GM23338 (cell line): ENCODE measurements at regions not wholly inside any gene's neighbourhood (a gene's known extent, or its start where the extent isn't known, plus 50 kb on each side); places are given as distances from the start of the nearest gene placed in this dataset.

ENCODE experiments used
- ATAC-seq: fragments of 200-7000 bp; cut with Tn5 transposase; 3 replicates; pipeline ENCODE4 v1.9.1; 2020
- DNase-seq: peaks from one replicate; pipeline ENCODE4 v3.0.0-alpha.2; 2015; ENCODE audit warnings: low spot score
- H2AFZ ChIP-seq: fragments of 200-600 bp; sonication (generic); 2 replicates; pipeline ENCODE4 v1.8.0; 2016; ENCODE audit warnings: antibody characterized with exemption, mild to moderate bottlenecking, moderate library complexity
- H3F3A ChIP-seq: fragments of 200-600 bp; sonication (generic); replicated peaks from 2 replicates; pipeline ENCODE4 v1.8.0; 2017; ENCODE audit warnings: antibody characterized with exemption, mixed run types, low read depth
- H3K27ac ChIP-seq: fragments of 200-600 bp; sonication (generic); 2 replicates; pipeline ENCODE4 v1.6.1; 2016; ENCODE audit warnings: low read depth
- H3K27me3 ChIP-seq: fragments of 200-600 bp; sonication (generic); 2 replicates; pipeline ENCODE4 v1.8.0; 2016; ENCODE audit warnings: mild to moderate bottlenecking, mixed run types, moderate library complexity; ENCODE audit not compliant: insufficient read depth
- H3K36me3 ChIP-seq: fragments of 200-600 bp; sonication (generic); 2 replicates; pipeline ENCODE4 v1.8.0; 2016; ENCODE audit warnings: mild to moderate bottlenecking; ENCODE audit not compliant: insufficient read depth
- H3K4me1 ChIP-seq: fragments of 200-600 bp; sonication (generic); 2 replicates; pipeline ENCODE4 v1.8.0; 2016; ENCODE audit warnings: mild to moderate bottlenecking, moderate library complexity; ENCODE audit not compliant: insufficient read depth
- H3K4me2 ChIP-seq: fragments of 200-600 bp; sonication (generic); 2 replicates; pipeline ENCODE4 v1.7.1; 2017; ENCODE audit warnings: mixed run types
- H3K4me3 ChIP-seq: fragments of 200-600 bp; sonication (generic); 2 replicates; pipeline ENCODE4 v1.6.1; 2016; ENCODE audit warnings: mixed run types
- H3K79me2 ChIP-seq: fragments of 200-600 bp; sonication (generic); replicated peaks from 2 replicates; pipeline ENCODE4 v1.8.0; 2017; ENCODE audit warnings: mild to moderate bottlenecking; ENCODE audit not compliant: insufficient read depth
- H3K9me2 ChIP-seq: fragments of 200-600 bp; sonication (generic); 2 replicates; pipeline ENCODE4 v1.8.0; 2017; ENCODE audit not compliant: insufficient read depth
- H4K20me1 ChIP-seq: fragments of 200-600 bp; sonication (generic); replicated peaks from 2 replicates; pipeline ENCODE4 v1.8.0; 2017; ENCODE audit warnings: mild to moderate bottlenecking; ENCODE audit not compliant: insufficient read depth
- H3K27ac Mint-ChIP-seq: 2 replicates; pipeline ENCODE4 v1.8.0; 2020; ENCODE audit warnings: inconsistent platforms, mild to moderate bottlenecking, moderate library complexity, mixed read lengths
- H3K27me3 Mint-ChIP-seq: 3 replicates; pipeline ENCODE4 v1.8.0; 2022; ENCODE audit warnings: low read depth, mild to moderate bottlenecking, moderate library complexity, mixed read lengths, inconsistent platforms; ENCODE audit not compliant: insufficient read depth, poor library complexity
- H3K36me3 Mint-ChIP-seq: 3 replicates; pipeline ENCODE4 v1.8.0; 2021; ENCODE audit warnings: low read depth, mild to moderate bottlenecking, inconsistent platforms, moderate library complexity, mixed read lengths
- H3K4me1 Mint-ChIP-seq: 3 replicates; pipeline ENCODE4 v1.8.0; 2020; ENCODE audit warnings: mild to moderate bottlenecking, inconsistent platforms, mixed read lengths
- H3K4me3 Mint-ChIP-seq: 3 replicates; pipeline ENCODE4 v1.8.0; 2021; ENCODE audit warnings: moderate library complexity, mild to moderate bottlenecking, inconsistent platforms, mixed read lengths
- H3K9me3 Mint-ChIP-seq: 3 replicates; pipeline ENCODE4 v1.8.0; 2020; ENCODE audit warnings: moderate library complexity, mild to moderate bottlenecking, inconsistent platforms, mixed read lengths
- CREB1 ChIP-seq: fragments of 250-450 bp; sonication (Bioruptor Pico); IDR thresholded peaks from 2 replicates; pipeline ENCODE4 v1.5.0; 2020; ENCODE audit warnings: low read depth, mild to moderate bottlenecking, moderate library complexity
- CTCF ChIP-seq, 2 experiments: fragments of 200-600 bp in 1 of 2; sonication (generic) in 1 of 2; conservative IDR thresholded peaks; 2 replicates each; pipeline versions ENCODE4 v1.5.1 to v1.6.1; 2016 to 2017; ENCODE audit warnings: antibody characterized with exemption in 2 of 2, low read depth in 2 of 2, mild to moderate bottlenecking in 2 of 2, moderate library complexity in 1 of 2
- ETS1 ChIP-seq: IDR thresholded peaks from 2 replicates; pipeline ENCODE4 v1.6.1; 2016; ENCODE audit warnings: antibody characterized with exemption
- EZH2 ChIP-seq: fragments of 200-600 bp; sonication (generic); IDR thresholded peaks from one replicate; pipeline ENCODE4 v1.8.0; 2017; ENCODE audit warnings: antibody characterized with exemption, mild to moderate bottlenecking, low read depth; ENCODE audit not compliant: unreplicated experiment
- EZH2phosphoT487 ChIP-seq: fragments of 200-600 bp; sonication (generic); IDR thresholded peaks from one replicate; pipeline ENCODE4 v1.8.1; 2018; ENCODE audit warnings: antibody characterized with exemption; ENCODE audit not compliant: unreplicated experiment
- JUNB ChIP-seq: IDR thresholded peaks from one replicate; pipeline ENCODE4 v1.6.1; 2016; ENCODE audit warnings: antibody characterized with exemption; ENCODE audit not compliant: unreplicated experiment
- NANOG ChIP-seq: IDR thresholded peaks from 2 replicates; pipeline ENCODE4 v1.6.1; 2016; ENCODE audit warnings: antibody characterized with exemption, borderline replicate concordance
- POLR2AphosphoS5 ChIP-seq: IDR thresholded peaks from 2 replicates; pipeline ENCODE4 v1.6.1; 2016; ENCODE audit warnings: antibody characterized with exemption, low read depth
- REST ChIP-seq: IDR thresholded peaks from one replicate; pipeline ENCODE4 v1.6.1; 2018; ENCODE audit warnings: antibody characterized with exemption; ENCODE audit not compliant: unreplicated experiment
- STAT1 ChIP-seq: IDR thresholded peaks from one replicate; pipeline ENCODE4 v1.6.1; 2016; ENCODE audit warnings: antibody characterized with exemption; ENCODE audit not compliant: unreplicated experiment
- ZNF114 ChIP-seq: fragments of 250-450 bp; sonication (Bioruptor Pico); IDR thresholded peaks from 2 replicates; pipeline ENCODE4 v1.5.0; 2020; ENCODE audit warnings: mild to moderate bottlenecking, moderate library complexity
- ZNF331 ChIP-seq: fragments of 250-450 bp; sonication (Bioruptor Pico); IDR thresholded peaks from 2 replicates; pipeline ENCODE4 v1.5.0; 2020; ENCODE audit warnings: low read depth, mild to moderate bottlenecking, moderate library complexity
- ZNF462 ChIP-seq: fragments of 250-450 bp; sonication (Bioruptor Pico); IDR thresholded peaks from 2 replicates; pipeline ENCODE4 v1.5.0; 2020; ENCODE audit warnings: mild to moderate bottlenecking, moderate library complexity

- Histone ChIP-seq H3K27ac (no peak overlapping the region), H3K4me2 (no peak overlapping the region), H3K4me3 (no peak overlapping the region), H4K20me1 (no peaks in the 10 kb centered on the region), H3K4me1 (no peaks in the 10 kb centered on the region), H3K27me3 (no peaks in the 10 kb centered on the region), H3K9me2 (no peaks in the 10 kb centered on the region), H3F3A (no peaks in the 10 kb centered on the region), H2AFZ (no peak overlapping the region), H3K79me2 (no peaks in the 10 kb centered on the region), H3K36me3 (no peaks in the 10 kb centered on the region)
- TF ChIP-seq STAT1 (no peak), POLR2AphosphoS5 (no peak), ZNF331 (no peak), REST (no peak), CREB1 (CRISPR knock-in tag) (no peak), EZH2phosphoT487 (no peak), CTCF (conservative IDR thresholded peaks at IDR 0.05; ENCODE audit: low read depth in 2 of 2) (no peak), JUNB (no peak), ZNF114 (CRISPR knock-in tag) (no peak), NANOG (no peak), ETS1 (no peak), ZNF462 (CRISPR knock-in tag) (no peak), EZH2 (no peak)
- no peak for DNase-seq
- Mint-ChIP-seq H3K4me3 (no peak overlapping the region), H3K27me3 (peaks cover 13% of the 10 kb centered on the region), H3K27ac (no peak overlapping the region), H3K36me3 (peaks cover 28% of the 10 kb centered on the region), H3K9me3 (peaks cover 100% of the 10 kb centered on the region), H3K4me1 (no peaks in the 10 kb centered on the region; the same call in 2 of the 3 replicates)
- ATAC-seq: no peak
Observed at GRCh38 chr18:78677483-78678317, 301.9 kb upstream of the SALL3 start.
